ENCODE measurements at regions not wholly inside any gene's neighbourhood (a gene's known extent, or its start where the extent isn't known, plus 50 kb on each side); places are given as distances from the start of the nearest gene placed in this dataset.
"Not testable (repeated sequence)": the region's sequence is repeated elsewhere in the genome, so short reads cannot be mapped to it uniquely, and the experiment has no call there.

DNA sequence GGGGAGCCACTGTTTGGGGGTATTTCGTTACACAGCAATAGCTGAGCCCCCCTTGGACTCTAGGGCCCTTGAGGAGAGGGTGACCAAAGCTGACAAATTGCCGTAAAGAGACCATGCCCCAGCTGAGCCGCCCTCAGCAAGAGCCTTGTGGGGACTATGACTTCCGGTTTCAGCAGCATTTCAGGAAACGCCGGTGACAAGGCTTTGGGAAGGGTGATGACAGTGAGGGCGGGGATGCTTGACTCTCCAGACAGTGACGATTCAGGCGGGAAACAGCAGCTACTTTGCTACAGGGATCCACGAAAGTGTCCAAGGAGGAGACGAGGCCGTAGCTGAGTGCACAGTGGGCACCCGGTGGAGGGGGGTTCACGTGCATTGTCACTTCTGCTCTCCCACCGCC is 360.8 kb downstream of the C16orf95 start:
- H3K9ac ChIP-seq (ENCODE audit: low read depth in 1 of 2, low read length in 2 of 2), result no peak overlapping the region
- H3K27me3 ChIP-seq (ENCODE audit: control insufficient read depth in 4 of 4, insufficient read depth in 4 of 4, low read length in 3 of 4), result peaks cover 0 to 4% (median 2%) of the 10 kb centered on the region in 4 donors
- H3K4me3 ChIP-seq (ENCODE audit: low read depth in 1 of 3, low read length in 3 of 3), result no peak overlapping the region
- no peak overlapping the region for H3K27ac ChIP-seq (ENCODE audit: low read depth in 1 of 2, low read length in 2 of 2)
- no peaks in the 10 kb centered on the region for H3K36me3 ChIP-seq (ENCODE audit: control insufficient read depth in 4 of 4, insufficient read depth in 3 of 4, low read depth in 1 of 4, low read length in 3 of 4)
- H3K4me1 ChIP-seq (ENCODE audit: control insufficient read depth in 4 of 4, insufficient read depth in 4 of 4, low read length in 3 of 4), result no peaks in the 10 kb centered on the region
- peaks cover 0 to 10% (median 1%) of the 10 kb centered on the region in 4 donors for H3K9me3 ChIP-seq (ENCODE audit: control insufficient read depth in 4 of 4, low read length in 3 of 4)
- DNase-seq (ENCODE audit: low spot score), result no peak
- 59% methylated on average over 15 of the region's 15 CpGs for WGBS
- TF ChIP-seq HNF4A (conservative IDR thresholded peaks at IDR 0.05), result no peak
- TF ChIP-seq RXRA (IDR thresholded peaks at IDR 0.05), result no peak
- TF ChIP-seq, protein P1, sequence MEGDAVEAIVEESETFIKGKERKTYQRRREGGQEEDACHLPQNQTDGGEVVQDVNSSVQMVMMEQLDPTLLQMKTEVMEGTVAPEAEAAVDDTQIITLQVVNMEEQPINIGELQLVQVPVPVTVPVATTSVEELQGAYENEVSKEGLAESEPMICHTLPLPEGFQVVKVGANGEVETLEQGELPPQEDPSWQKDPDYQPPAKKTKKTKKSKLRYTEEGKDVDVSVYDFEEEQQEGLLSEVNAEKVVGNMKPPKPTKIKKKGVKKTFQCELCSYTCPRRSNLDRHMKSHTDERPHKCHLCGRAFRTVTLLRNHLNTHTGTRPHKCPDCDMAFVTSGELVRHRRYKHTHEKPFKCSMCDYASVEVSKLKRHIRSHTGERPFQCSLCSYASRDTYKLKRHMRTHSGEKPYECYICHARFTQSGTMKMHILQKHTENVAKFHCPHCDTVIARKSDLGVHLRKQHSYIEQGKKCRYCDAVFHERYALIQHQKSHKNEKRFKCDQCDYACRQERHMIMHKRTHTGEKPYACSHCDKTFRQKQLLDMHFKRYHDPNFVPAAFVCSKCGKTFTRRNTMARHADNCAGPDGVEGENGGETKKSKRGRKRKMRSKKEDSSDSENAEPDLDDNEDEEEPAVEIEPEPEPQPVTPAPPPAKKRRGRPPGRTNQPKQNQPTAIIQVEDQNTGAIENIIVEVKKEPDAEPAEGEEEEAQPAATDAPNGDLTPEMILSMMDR (IDR thresholded peaks at IDR 0.05; ENCODE audit: low read depth, low read length, missing input control), result no peak

- H3K9me3 ChIP-seq (ENCODE audit: control insufficient read depth in 4 of 4, low read length in 3 of 4); DNase-seq (ENCODE audit: low spot score); H3K9ac ChIP-seq (ENCODE audit: low read depth in 1 of 2, low read length in 2 of 2); H3K27ac ChIP-seq (ENCODE audit: low read depth in 1 of 2, low read length in 2 of 2); H3K36me3 ChIP-seq (ENCODE audit: control insufficient read depth in 4 of 4, insufficient read depth in 3 of 4, low read depth in 1 of 4, low read length in 3 of 4); H3K4me1 ChIP-seq (ENCODE audit: control insufficient read depth in 4 of 4, insufficient read depth in 4 of 4, low read length in 3 of 4); H3K27me3 ChIP-seq (ENCODE audit: control insufficient read depth in 4 of 4, insufficient read depth in 4 of 4, low read length in 3 of 4); H3K4me3 ChIP-seq (ENCODE audit: low read depth in 1 of 3, low read length in 3 of 3): not testable (repeated sequence)
- 89% methylated on average over 12 of the region's 12 CpGs for WGBS
Measured at GRCh38 chr16:86957662-86958198, 359.5 kb downstream of the C16orf95 start.

- H3K4me3 ChIP-seq (ENCODE audit: low read depth in 1 of 3, low read length in 3 of 3), result no peak overlapping the region
- no peak overlapping the region for H3K9ac ChIP-seq (ENCODE audit: low read depth in 1 of 2, low read length in 2 of 2)
- WGBS, result 83% methylated on average over 9 of the region's 9 CpGs
- H3K27me3 ChIP-seq (ENCODE audit: control insufficient read depth in 4 of 4, insufficient read depth in 4 of 4, low read length in 3 of 4), result peaks cover 0 to 6% (median under 1%) of the 10 kb centered on the region in 4 donors
- peaks cover 0 to 2% (median 0%) of the 10 kb centered on the region in 4 donors for H3K9me3 ChIP-seq (ENCODE audit: control insufficient read depth in 4 of 4, low read length in 3 of 4)
- DNase-seq (ENCODE audit: low spot score), result no peak
- no peak overlapping the region for H3K27ac ChIP-seq (ENCODE audit: low read depth in 1 of 2, low read length in 2 of 2)
- TF ChIP-seq FOXA1 (IDR thresholded peaks at IDR 0.05) (no peak), NR2F2 (IDR thresholded peaks at IDR 0.05) (no peak)
- H3K36me3 ChIP-seq (ENCODE audit: control insufficient read depth in 4 of 4, insufficient read depth in 3 of 4, low read depth in 1 of 4, low read length in 3 of 4), result no peaks in the 10 kb centered on the region
- H3K4me1 ChIP-seq (ENCODE audit: control insufficient read depth in 4 of 4, insufficient read depth in 4 of 4, low read length in 3 of 4), result no peaks in the 10 kb centered on the region
Measured at GRCh38 chr16:86958423-86958822, 358.8 kb downstream of the C16orf95 start.

DNA sequence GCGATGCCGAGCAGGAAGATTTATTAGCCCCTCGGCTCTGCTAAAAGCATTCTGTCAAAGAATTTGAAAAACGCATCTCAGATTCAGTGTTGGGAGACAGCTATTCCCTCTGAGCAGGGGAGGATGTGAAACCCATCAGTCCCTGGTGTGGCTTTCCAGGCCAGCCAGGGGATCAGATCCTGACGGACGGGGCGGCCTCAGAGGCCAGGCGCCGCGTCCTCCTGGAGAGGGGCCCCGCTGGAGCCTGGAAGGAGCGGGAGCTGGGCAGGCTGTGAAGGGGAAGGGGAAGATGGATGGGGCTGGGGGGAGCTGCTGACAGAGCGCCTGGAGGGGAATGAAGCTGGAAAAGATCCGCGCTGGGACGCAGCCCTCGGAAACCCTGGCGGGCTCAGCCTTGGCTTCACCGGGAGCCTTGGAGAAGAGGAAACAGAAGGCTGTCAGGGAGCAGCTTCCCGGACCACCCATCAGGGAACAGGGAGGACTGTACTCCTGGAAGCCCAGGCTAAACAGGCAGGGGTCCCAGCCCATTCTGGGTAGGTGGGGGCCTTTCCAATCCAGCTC is 358.0 kb downstream of the C16orf95 start:
- Histone ChIP-seq H3K9me3 (ENCODE audit: control insufficient read depth in 4 of 4, low read length in 3 of 4) (no peaks in the 10 kb centered on the region), H3K36me3 (ENCODE audit: control insufficient read depth in 4 of 4, insufficient read depth in 3 of 4, low read depth in 1 of 4, low read length in 3 of 4) (no peaks in the 10 kb centered on the region), H3K4me3 (ENCODE audit: low read depth in 1 of 3, low read length in 3 of 3) (no peak overlapping the region), H3K27ac (ENCODE audit: low read depth in 1 of 2, low read length in 2 of 2) (no peak overlapping the region), H3K4me1 (ENCODE audit: control insufficient read depth in 4 of 4, insufficient read depth in 4 of 4, low read length in 3 of 4) (no peaks in the 10 kb centered on the region), H3K9ac (ENCODE audit: low read depth in 1 of 2, low read length in 2 of 2) (no peak overlapping the region), H3K27me3 (ENCODE audit: control insufficient read depth in 4 of 4, insufficient read depth in 4 of 4, low read length in 3 of 4) (peaks cover 0 to 6% (median under 1%) of the 10 kb centered on the region in 4 donors)
- DNase-seq (ENCODE audit: low spot score), result no peak
- 53% methylated on average over 20 of the region's 20 CpGs for WGBS
- TF ChIP-seq, protein P1 (IDR thresholded peaks at IDR 0.05; ENCODE audit: low read depth, low read length, missing input control), result no peak
- TF ChIP-seq JUND (IDR thresholded peaks at IDR 0.05) (no peak), RAD21 (IDR thresholded peaks at IDR 0.05) (no peak), RXRA (IDR thresholded peaks at IDR 0.05) (no peak), HNF4A (conservative IDR thresholded peaks at IDR 0.05) (no peak), YY1 (IDR thresholded peaks at IDR 0.05) (no peak), EGR1 (IDR thresholded peaks at IDR 0.05; ENCODE audit: low read depth in 2 of 2) (no peak), ZBTB33 (IDR thresholded peaks at IDR 0.05) (no peak), HNF4G (IDR thresholded peaks at IDR 0.05) (no peak), SP1 (IDR thresholded peaks at IDR 0.05) (no peak), GABPA (IDR thresholded peaks at IDR 0.05 in 1 of 2, conservative IDR thresholded peaks at IDR 0.05 in 1 of 2) (no peak), FOXA1 (IDR thresholded peaks at IDR 0.05) (no peak), NR2F2 (IDR thresholded peaks at IDR 0.05) (no peak), FOXA2 (IDR thresholded peaks at IDR 0.05) (no peak)
- TF ChIP-seq, protein P2, sequence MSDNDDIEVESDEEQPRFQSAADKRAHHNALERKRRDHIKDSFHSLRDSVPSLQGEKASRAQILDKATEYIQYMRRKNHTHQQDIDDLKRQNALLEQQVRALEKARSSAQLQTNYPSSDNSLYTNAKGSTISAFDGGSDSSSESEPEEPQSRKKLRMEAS (IDR thresholded peaks at IDR 0.05), result no peak
- TF ChIP-seq, protein P3, sequence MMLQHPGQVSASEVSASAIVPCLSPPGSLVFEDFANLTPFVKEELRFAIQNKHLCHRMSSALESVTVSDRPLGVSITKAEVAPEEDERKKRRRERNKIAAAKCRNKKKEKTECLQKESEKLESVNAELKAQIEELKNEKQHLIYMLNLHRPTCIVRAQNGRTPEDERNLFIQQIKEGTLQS (IDR thresholded peaks at IDR 0.05), result no peak

Data from liver (tissue), 8 donors.